ENCODE measurements at regions not wholly inside any gene's neighbourhood (a gene's known extent, or its start where the extent isn't known, plus 50 kb on each side); places are given as distances from the start of the nearest gene placed in this dataset.

GRCh38 chr7:85682833-85683620 is 496.2 kb upstream of the SEMA3D start:
- no peak overlapping the region for H3K4ac ChIP-seq (replicated peaks; ENCODE audit: insufficient read length, low read depth, low read length)
- no peak overlapping the region for H3K4me3 ChIP-seq (ENCODE audit: extremely low read depth in 1 of 4, insufficient read depth in 2 of 4, low read depth in 3 of 4, low read length in 4 of 4)
- no peak overlapping the region for H3K4me2 ChIP-seq (ENCODE audit: insufficient read depth in 1 of 2, low read depth in 2 of 2, low read length in 2 of 2)
- no peaks in the 10 kb centered on the region for H3K79me1 ChIP-seq (ENCODE audit: low read depth, low read length)
- FAIRE-seq (no peak), DNase-seq (ENCODE audit: low read depth in 1 of 2, low spot score in 2 of 2) (no peak)
- no peak overlapping the region for H2BK20ac ChIP-seq (ENCODE audit: low read length)
- H4K91ac ChIP-seq (replicated peaks; ENCODE audit: insufficient read length, low read length): no peak overlapping the region
- no peak overlapping the region for H3K9ac ChIP-seq (replicated peaks in 1 of 4; ENCODE audit: extremely low read depth in 1 of 4, low read depth in 3 of 4, low read length in 3 of 4)
- no peaks in the 10 kb centered on the region for H3K23me2 ChIP-seq (ENCODE audit: low read depth, low read length)
- H3K79me2 ChIP-seq (ENCODE audit: control insufficient read depth in 1 of 2, insufficient read depth in 2 of 2, low read length in 2 of 2): no peaks in the 10 kb centered on the region
- H2BK120ac ChIP-seq (replicated peaks; ENCODE audit: low read depth, low read length): no peak overlapping the region
- no peak overlapping the region for H3K18ac ChIP-seq (ENCODE audit: extremely low read depth, low read length)
- TF ChIP-seq TAF1 (IDR thresholded peaks at IDR 0.05; ENCODE audit: low read depth, low read length) (no peak), RNF2 (IDR thresholded peaks at IDR 0.05; ENCODE audit: borderline replicate concordance, low read depth, low read length, missing control alignments, poor library complexity, severe bottlenecking) (no peak), PHF8 (conservative IDR thresholded peaks at IDR 0.05; ENCODE audit: low read depth, low read length) (no peak), TAF7 (optimal IDR thresholded peaks at IDR 0.05; ENCODE audit: borderline replicate concordance, low read depth, low read length) (no peak), E2F6 (IDR thresholded peaks at IDR 0.05) (no peak), SP1 (IDR thresholded peaks at IDR 0.05; ENCODE audit: low read depth, low read length) (no peak), SP2 (IDR thresholded peaks at IDR 0.05; ENCODE audit: low read length) (no peak), HDAC2 (IDR thresholded peaks at IDR 0.05; ENCODE audit: borderline replicate concordance in 1 of 2, low read depth in 2 of 2, low read length in 2 of 2) (no peak)
- no peak overlapping the region for H3K14ac ChIP-seq (ENCODE audit: insufficient read length)
- no peaks in the 10 kb centered on the region for H3K27me3 ChIP-seq (replicated peaks in 1 of 4; ENCODE audit: control insufficient read depth in 3 of 4, extremely low read depth in 1 of 4, insufficient read depth in 3 of 4, low read length in 3 of 4)
- H3K27ac ChIP-seq (ENCODE audit: low read depth, low read length): no peak overlapping the region
- no peaks in the 10 kb centered on the region; a peak in 1 of 7 replicates for H3K4me1 ChIP-seq (replicated peaks in 1 of 4; ENCODE audit: control insufficient read depth in 3 of 4, insufficient read depth in 4 of 4, low read length in 3 of 4)
- H3K23ac ChIP-seq (ENCODE audit: insufficient read length): no peak overlapping the region
- ChIA-PET CTCF (ENCODE audit: partially characterized antibody) (interaction anchor here (1.5 kb wide), 1 partner anchor 9 kb away, joined by 3 read pairs; no protein-coding TSS in a partner anchor), POLR2A (ENCODE audit: partially characterized antibody) (no interaction called here)
- no peak overlapping the region for H2BK12ac ChIP-seq (ENCODE audit: low read depth, low read length)
- H3K56ac ChIP-seq (replicated peaks; ENCODE audit: insufficient read length, low read depth, low read length): no peak overlapping the region
- no peak overlapping the region for H2BK5ac ChIP-seq (ENCODE audit: low read depth, low read length)
- 91% methylated on average over 1 of the region's 1 CpG; no CpG with 5 or more reads in 1 of the 2 experiments for WGBS, 2 experiments (ENCODE audit: extremely low coverage in 1 of 2, insufficient coverage in 1 of 2, insufficient read length in 1 of 2, insufficient replicate concordance in 2 of 2, low coverage in 1 of 2, low lambda C conversion rate in 2 of 2, missing lambda C conversion rate in 1 of 2)
- peaks cover 26 to 34% of the 10 kb centered on the region in 2 experiments for H3K9me3 ChIP-seq (ENCODE audit: insufficient read depth in 2 of 2, low read depth in 1 of 2, low read length in 1 of 2)
- H2BK15ac ChIP-seq (ENCODE audit: low read length): no peak overlapping the region
- H2AK5ac ChIP-seq (ENCODE audit: low read depth, low read length): no peak overlapping the region
- H3K36me3 ChIP-seq (ENCODE audit: control insufficient read depth in 2 of 4, insufficient read depth in 4 of 4, low read length in 3 of 4): peaks cover 0 to 6% (median 0%) of the 10 kb centered on the region in 4 experiments; a peak in 2 of 8 replicates
- H4K20me1 ChIP-seq (replicated peaks in 1 of 2; ENCODE audit: control insufficient read depth in 1 of 2, insufficient read depth in 2 of 2, low read length in 2 of 2): no peaks in the 10 kb centered on the region
- H4K8ac ChIP-seq (ENCODE audit: extremely low read depth, insufficient read depth, low read length): no peak overlapping the region
- no peak overlapping the region for H2AFZ ChIP-seq (ENCODE audit: low read length)
- H4K5ac ChIP-seq (ENCODE audit: insufficient read length, low read depth, low read length): no peak overlapping the region

Measured in H1 (cell line).